Astrocyte (in vitro differentiated cells and primary cell): ENCODE measurements at regions not wholly inside any gene's neighbourhood (a gene's known extent, or its start where the extent isn't known, plus 50 kb on each side); places are given as distances from the start of the nearest gene placed in this dataset.

Experiments used
- DNase-seq: peaks from one replicate; pipeline ENCODE4 v3.0.0-alpha.2; 2010; ENCODE audit warnings: low read depth
- FAIRE-seq: peaks from 2 replicates; lab custom pipeline; 2011; peaks lifted over from hg19 to GRCh38; lab: Jason Lieb, UNC
- H2AFZ ChIP-seq: 2 replicates; pipeline ENCODE4 v1.6.0; 2012; ENCODE audit warnings: low read depth, low read length, inconsistent platforms
- H3K27ac ChIP-seq: 2 replicates; pipeline ENCODE4 v1.5.1; 2011; ENCODE audit warnings: low read depth, low read length, inconsistent platforms
- H3K27me3 ChIP-seq: 2 replicates; pipeline ENCODE4 v1.6.0; 2011; ENCODE audit warnings: low read length, inconsistent platforms; ENCODE audit not compliant: insufficient read depth
- H3K36me3 ChIP-seq: 2 replicates; pipeline ENCODE4 v1.5.1; 2011; ENCODE audit warnings: low read length, inconsistent platforms; ENCODE audit not compliant: insufficient read depth
- H3K4me1 ChIP-seq: 2 replicates; pipeline ENCODE4 v1.5.1; 2011; ENCODE audit warnings: low read length, inconsistent platforms; ENCODE audit not compliant: insufficient read depth
- H3K4me2 ChIP-seq: 2 replicates; pipeline ENCODE4 v1.6.0; 2012; ENCODE audit warnings: low read length, inconsistent platforms
- H3K4me3 ChIP-seq: 2 replicates; pipeline ENCODE4 v1.5.1; 2011; ENCODE audit warnings: low read depth, mild to moderate bottlenecking, low read length, inconsistent platforms; ENCODE audit not compliant: insufficient read depth
- H3K79me2 ChIP-seq: 2 replicates; pipeline ENCODE4 v1.6.0; 2012; ENCODE audit warnings: mild to moderate bottlenecking, low read length, inconsistent platforms; ENCODE audit not compliant: insufficient read depth
- H3K9ac ChIP-seq: 2 replicates; pipeline ENCODE4 v1.6.0; 2012; ENCODE audit warnings: mild to moderate bottlenecking, low read length, inconsistent platforms
- H3K9me3 ChIP-seq: 2 replicates; pipeline ENCODE4 v1.5.1; 2012; ENCODE audit warnings: low read depth, mild to moderate bottlenecking, low read length, inconsistent platforms; ENCODE audit not compliant: insufficient read depth
- H4K20me1 ChIP-seq: 2 replicates; pipeline ENCODE4 v1.6.0; 2012; ENCODE audit warnings: low read length, inconsistent platforms; ENCODE audit not compliant: insufficient read depth
- H3K27ac Mint-ChIP-seq: one replicate; pipeline ENCODE4 v1.8.0; 2021; ENCODE audit warnings: mild to moderate bottlenecking, mixed read lengths; ENCODE audit not compliant: unreplicated experiment
- H3K27me3 Mint-ChIP-seq: one replicate; pipeline ENCODE4 v1.8.0; 2021; ENCODE audit warnings: low read depth, mixed read lengths; ENCODE audit not compliant: unreplicated experiment
- H3K36me3 Mint-ChIP-seq: one replicate; pipeline ENCODE4 v1.8.0; 2021; ENCODE audit warnings: low read depth, mixed read lengths; ENCODE audit not compliant: unreplicated experiment
- H3K4me1 Mint-ChIP-seq: one replicate; pipeline ENCODE4 v1.8.0; 2021; ENCODE audit warnings: low read depth, mixed read lengths; ENCODE audit not compliant: unreplicated experiment
- H3K4me3 Mint-ChIP-seq: one replicate; pipeline ENCODE4 v1.8.0; 2021; ENCODE audit warnings: mild to moderate bottlenecking, moderate library complexity, mixed read lengths; ENCODE audit not compliant: unreplicated experiment
- H3K9me3 Mint-ChIP-seq: one replicate; pipeline ENCODE4 v1.8.0; 2021; ENCODE audit warnings: mild to moderate bottlenecking, mixed read lengths; ENCODE audit not compliant: unreplicated experiment
- CTCF ChIP-seq: IDR thresholded peaks from 2 replicates; pipeline ENCODE4 v1.5.1; 2011; ENCODE audit warnings: low read depth, mild to moderate bottlenecking, inconsistent platforms, low read length, moderate library complexity; ENCODE audit not compliant: insufficient read depth
- EZH2 ChIP-seq: IDR thresholded peaks from 2 replicates; pipeline ENCODE4 v1.6.1; 2012; ENCODE audit warnings: mild to moderate bottlenecking, low read length, inconsistent platforms; ENCODE audit not compliant: insufficient read depth

- FAIRE-seq: no peak
- no peaks in the 10 kb centered on the region for H3K9me3 ChIP-seq
- no peak overlapping the region for H3K4me2 ChIP-seq
- H3K27me3 ChIP-seq: peaks cover 5% of the 10 kb centered on the region
- no peaks in the 10 kb centered on the region for H4K20me1 ChIP-seq
- no peaks in the 10 kb centered on the region for H3K79me2 ChIP-seq
- no peak overlapping the region for H2AFZ ChIP-seq
- H3K4me3 ChIP-seq: no peak overlapping the region
- DNase-seq: no peak
- no peak overlapping the region for H3K27ac Mint-ChIP-seq
- peaks cover 4% of the 10 kb centered on the region for H3K9me3 Mint-ChIP-seq
- H3K36me3 Mint-ChIP-seq: peaks cover 4% of the 10 kb centered on the region
- peaks cover 10% of the 10 kb centered on the region for H3K4me1 ChIP-seq
- H3K9ac ChIP-seq: no peak overlapping the region
- no peak overlapping the region for H3K4me3 Mint-ChIP-seq
- H3K36me3 ChIP-seq: no peaks in the 10 kb centered on the region
- peaks cover 24% of the 10 kb centered on the region for H3K27me3 Mint-ChIP-seq
- no peak overlapping the region for H3K27ac ChIP-seq
- no peak for TF ChIP-seq EZH2
- no peak for TF ChIP-seq CTCF
- peaks cover 22% of the 10 kb centered on the region for H3K4me1 Mint-ChIP-seq
These were observed 299.2 kb upstream of the ZMIZ1 start for GRCh38 chr10:78769526-78769925.

- no peak overlapping the region for H2AFZ ChIP-seq
- H3K27ac ChIP-seq: no peak overlapping the region
- H3K36me3 ChIP-seq: no peaks in the 10 kb centered on the region
- no peak overlapping the region for H3K4me3 ChIP-seq
- H3K27me3 ChIP-seq: peaks cover 5% of the 10 kb centered on the region
- H4K20me1 ChIP-seq: no peaks in the 10 kb centered on the region
- no peaks in the 10 kb centered on the region for H3K9me3 ChIP-seq
- Mint-ChIP-seq H3K4me3 (no peak overlapping the region), H3K27ac (peak overlapping the region; percentile 47), H3K9me3 (peaks cover 4% of the 10 kb centered on the region), H3K36me3 (peaks cover 4% of the 10 kb centered on the region), H3K27me3 (peaks cover 20% of the 10 kb centered on the region), H3K4me1 (peaks cover 28% of the 10 kb centered on the region)
- TF ChIP-seq EZH2 (no peak), CTCF (no peak)
- FAIRE-seq (no peak), DNase-seq (no peak)
- H3K79me2 ChIP-seq: no peaks in the 10 kb centered on the region
- peaks cover 17% of the 10 kb centered on the region for H3K4me1 ChIP-seq
- no peak overlapping the region for H3K9ac ChIP-seq
- no peak overlapping the region for H3K4me2 ChIP-seq
These were observed 298.3 kb upstream of the ZMIZ1 start for GRCh38 chr10:78770167-78771090.

GRCh38 chr10:78771260-78771659, 297.5 kb upstream of the ZMIZ1 start:
- Histone ChIP-seq H3K27ac (no peak overlapping the region), H2AFZ (no peak overlapping the region), H3K4me2 (no peak overlapping the region), H3K4me3 (no peak overlapping the region), H3K9me3 (no peaks in the 10 kb centered on the region), H3K27me3 (no peaks in the 10 kb centered on the region), H3K36me3 (no peaks in the 10 kb centered on the region), H3K9ac (no peak overlapping the region), H4K20me1 (no peaks in the 10 kb centered on the region), H3K79me2 (no peaks in the 10 kb centered on the region), H3K4me1 (peaks cover 17% of the 10 kb centered on the region)
- H3K27me3 Mint-ChIP-seq: peaks cover 15% of the 10 kb centered on the region
- TF ChIP-seq CTCF: no peak
- no peak for TF ChIP-seq EZH2
- DNase-seq (no peak), FAIRE-seq (no peak)
- no peak overlapping the region for H3K4me3 Mint-ChIP-seq
- H3K4me1 Mint-ChIP-seq: peaks cover 27% of the 10 kb centered on the region
- no peak overlapping the region for H3K27ac Mint-ChIP-seq
- H3K36me3 Mint-ChIP-seq: peaks cover 4% of the 10 kb centered on the region
- peaks cover 4% of the 10 kb centered on the region for H3K9me3 Mint-ChIP-seq
